ENCODE measurements at regions not wholly inside any gene's neighbourhood (a gene's known extent, or its start where the extent isn't known, plus 50 kb on each side); places are given as distances from the start of the nearest gene placed in this dataset.

GRCh38 chr12:116642683-116643082 is 83.5 kb downstream of the MAP1LC3B2 start:
- H3K36me3 ChIP-seq (ENCODE audit: control insufficient read depth in 1 of 2, insufficient read depth in 2 of 2, low read length in 1 of 2) = no peaks in the 10 kb centered on the region
- H3K4me1 ChIP-seq (ENCODE audit: control insufficient read depth in 1 of 2, insufficient read depth in 2 of 2, low read length in 2 of 2) = no peaks in the 10 kb centered on the region
- H3K9me3 ChIP-seq (ENCODE audit: control insufficient read depth, low read length) = no peaks in the 10 kb centered on the region
- ATAC-seq (ENCODE audit: low FRiP score) (no peak), DNase-seq (no peak)
- no peak overlapping the region for H3K4me3 ChIP-seq (ENCODE audit: low read length in 2 of 2)
- intact Hi-C loops (cut with DNase I) = no loop called here
- H3K27me3 ChIP-seq (ENCODE audit: control insufficient read depth in 1 of 2, insufficient read depth in 2 of 2, low read length in 1 of 2) = no peaks in the 10 kb centered on the region
- no peak overlapping the region for H3K27ac ChIP-seq (ENCODE audit: low read depth in 1 of 2, low read length in 2 of 2)
- 79 to 82% methylated on average over 2 of the region's 2 CpGs for WGBS, 2 donors

GRCh38 chr12:116642106-116642505 is 82.9 kb downstream of the MAP1LC3B2 start:
- no peak overlapping the region for H3K27ac ChIP-seq (ENCODE audit: low read depth in 1 of 2, low read length in 2 of 2)
- DNase-seq (no peak), ATAC-seq (ENCODE audit: low FRiP score) (no peak)
- H3K27me3 ChIP-seq (ENCODE audit: control insufficient read depth in 1 of 2, insufficient read depth in 2 of 2, low read length in 1 of 2) = no peaks in the 10 kb centered on the region
- no peak overlapping the region for H3K4me3 ChIP-seq (ENCODE audit: low read length in 2 of 2)
- H3K4me1 ChIP-seq (ENCODE audit: control insufficient read depth in 1 of 2, insufficient read depth in 2 of 2, low read length in 2 of 2) = no peaks in the 10 kb centered on the region
- no peaks in the 10 kb centered on the region for H3K36me3 ChIP-seq (ENCODE audit: control insufficient read depth in 1 of 2, insufficient read depth in 2 of 2, low read length in 1 of 2)
- H3K9me3 ChIP-seq (ENCODE audit: control insufficient read depth, low read length) = no peaks in the 10 kb centered on the region
- intact Hi-C loops (cut with DNase I) = no loop called here
- 89 to 90% methylated on average over 4 of the region's 4 CpGs for WGBS, 2 donors

- H3K27me3 ChIP-seq (ENCODE audit: control insufficient read depth in 1 of 2, insufficient read depth in 2 of 2, low read length in 1 of 2) = no peaks in the 10 kb centered on the region
- no peaks in the 10 kb centered on the region for H3K4me1 ChIP-seq (ENCODE audit: control insufficient read depth in 1 of 2, insufficient read depth in 2 of 2, low read length in 2 of 2)
- no peaks in the 10 kb centered on the region for H3K9me3 ChIP-seq (ENCODE audit: control insufficient read depth, low read length)
- no peak overlapping the region for H3K27ac ChIP-seq (ENCODE audit: low read depth in 1 of 2, low read length in 2 of 2)
- intact Hi-C loops (cut with DNase I) = no loop called here
- DNase-seq = no peak
- H3K4me3 ChIP-seq (ENCODE audit: low read length in 2 of 2) = no peak overlapping the region
- no peaks in the 10 kb centered on the region for H3K36me3 ChIP-seq (ENCODE audit: control insufficient read depth in 1 of 2, insufficient read depth in 2 of 2, low read length in 1 of 2)
- ATAC-seq (ENCODE audit: low FRiP score) = no peak
- WGBS, 2 donors = 84 to 85% methylated on average over 1 of the region's 1 CpG
These were observed 81.1 kb downstream of the MAP1LC3B2 start for GRCh38 chr12:116640281-116640680.

- Histone ChIP-seq H3K9me3 (ENCODE audit: control insufficient read depth, low read length) (no peaks in the 10 kb centered on the region), H3K4me1 (ENCODE audit: control insufficient read depth in 1 of 2, insufficient read depth in 2 of 2, low read length in 2 of 2) (no peaks in the 10 kb centered on the region), H3K27me3 (ENCODE audit: control insufficient read depth in 1 of 2, insufficient read depth in 2 of 2, low read length in 1 of 2) (no peaks in the 10 kb centered on the region), H3K4me3 (ENCODE audit: low read length in 2 of 2) (no peak overlapping the region), H3K27ac (ENCODE audit: low read depth in 1 of 2, low read length in 2 of 2) (no peak overlapping the region), H3K36me3 (ENCODE audit: control insufficient read depth in 1 of 2, insufficient read depth in 2 of 2, low read length in 1 of 2) (no peaks in the 10 kb centered on the region)
- no peak for ATAC-seq (ENCODE audit: low FRiP score)
- intact Hi-C loops (cut with DNase I) = no loop called here
- no peak for DNase-seq
- WGBS, 2 donors = 80 to 83% methylated on average over 4 of the region's 4 CpGs
These were observed 80.6 kb downstream of the MAP1LC3B2 start for GRCh38 chr12:116639765-116640164.

- ATAC-seq (ENCODE audit: low FRiP score) = no peak
- no peak overlapping the region for H3K4me3 ChIP-seq (ENCODE audit: low read length in 2 of 2)
- H3K36me3 ChIP-seq (ENCODE audit: control insufficient read depth in 1 of 2, insufficient read depth in 2 of 2, low read length in 1 of 2) = no peaks in the 10 kb centered on the region
- intact Hi-C loops (cut with DNase I) = no loop called here
- H3K4me1 ChIP-seq (ENCODE audit: control insufficient read depth in 1 of 2, insufficient read depth in 2 of 2, low read length in 2 of 2) = no peaks in the 10 kb centered on the region
- DNase-seq = no peak
- H3K9me3 ChIP-seq (ENCODE audit: control insufficient read depth, low read length) = no peaks in the 10 kb centered on the region
- H3K27ac ChIP-seq (ENCODE audit: low read depth in 1 of 2, low read length in 2 of 2) = no peak overlapping the region
- no peaks in the 10 kb centered on the region for H3K27me3 ChIP-seq (ENCODE audit: control insufficient read depth in 1 of 2, insufficient read depth in 2 of 2, low read length in 1 of 2)
- 90 to 93% methylated on average over 2 of the region's 2 CpGs for WGBS, 2 donors
These were observed 79.2 kb downstream of the MAP1LC3B2 start for GRCh38 chr12:116638376-116638775.

GRCh38 chr12:116637589-116638150 is 78.5 kb downstream of the MAP1LC3B2 start:
- H3K9me3 ChIP-seq (ENCODE audit: control insufficient read depth, low read length) = no peaks in the 10 kb centered on the region
- WGBS, 2 donors = 82 to 83% methylated on average over 6 of the region's 6 CpGs
- no peaks in the 10 kb centered on the region for H3K27me3 ChIP-seq (ENCODE audit: control insufficient read depth in 1 of 2, insufficient read depth in 2 of 2, low read length in 1 of 2)
- H3K4me1 ChIP-seq (ENCODE audit: control insufficient read depth in 1 of 2, insufficient read depth in 2 of 2, low read length in 2 of 2) = no peaks in the 10 kb centered on the region
- no peak overlapping the region for H3K27ac ChIP-seq (ENCODE audit: low read depth in 1 of 2, low read length in 2 of 2)
- H3K36me3 ChIP-seq (ENCODE audit: control insufficient read depth in 1 of 2, insufficient read depth in 2 of 2, low read length in 1 of 2) = no peaks in the 10 kb centered on the region
- DNase-seq (no peak), ATAC-seq (ENCODE audit: low FRiP score) (peak; percentile 54)
- intact Hi-C loops (cut with DNase I) = no loop called here
- H3K4me3 ChIP-seq (ENCODE audit: low read length in 2 of 2) = no peak overlapping the region

GRCh38 chr12:116636608-116637519 is 77.7 kb downstream of the MAP1LC3B2 start:
- ATAC-seq (ENCODE audit: low FRiP score) = no peak
- no peak for DNase-seq
- Histone ChIP-seq H3K27ac (ENCODE audit: low read depth in 1 of 2, low read length in 2 of 2) (no peak overlapping the region), H3K36me3 (ENCODE audit: control insufficient read depth in 1 of 2, insufficient read depth in 2 of 2, low read length in 1 of 2) (no peaks in the 10 kb centered on the region), H3K9me3 (ENCODE audit: control insufficient read depth, low read length) (no peaks in the 10 kb centered on the region), H3K27me3 (ENCODE audit: control insufficient read depth in 1 of 2, insufficient read depth in 2 of 2, low read length in 1 of 2) (no peaks in the 10 kb centered on the region), H3K4me3 (ENCODE audit: low read length in 2 of 2) (no peak overlapping the region), H3K4me1 (ENCODE audit: control insufficient read depth in 1 of 2, insufficient read depth in 2 of 2, low read length in 2 of 2) (no peaks in the 10 kb centered on the region)
- intact Hi-C loops (cut with DNase I) = no loop called here
- 72% methylated on average over 11 of the region's 11 CpGs for WGBS, 2 donors

GRCh38 chr12:116635487-116635886 is 76.3 kb downstream of the MAP1LC3B2 start:
- 74 to 83% methylated on average over 9 of the region's 9 CpGs for WGBS, 2 donors
- intact Hi-C loops (cut with DNase I) = no loop called here
- H3K4me3 ChIP-seq (ENCODE audit: low read length in 2 of 2) = no peak overlapping the region
- no peak overlapping the region for H3K27ac ChIP-seq (ENCODE audit: low read depth in 1 of 2, low read length in 2 of 2)
- ATAC-seq (ENCODE audit: low FRiP score) (no peak), DNase-seq (no peak)
- H3K36me3 ChIP-seq (ENCODE audit: control insufficient read depth in 1 of 2, insufficient read depth in 2 of 2, low read length in 1 of 2) = no peaks in the 10 kb centered on the region
- no peaks in the 10 kb centered on the region for H3K4me1 ChIP-seq (ENCODE audit: control insufficient read depth in 1 of 2, insufficient read depth in 2 of 2, low read length in 2 of 2)
- H3K9me3 ChIP-seq (ENCODE audit: control insufficient read depth, low read length) = no peaks in the 10 kb centered on the region
- no peaks in the 10 kb centered on the region for H3K27me3 ChIP-seq (ENCODE audit: control insufficient read depth in 1 of 2, insufficient read depth in 2 of 2, low read length in 1 of 2)

GRCh38 chr12:116633476-116633875 is 74.3 kb downstream of the MAP1LC3B2 start:
- intact Hi-C loops (cut with DNase I) = no loop called here

More at GRCh38 chr12:116633476-116633875, 74.3 kb downstream of the MAP1LC3B2 start:
- ATAC-seq (ENCODE audit: low FRiP score) (no peak), DNase-seq (no peak)
- H3K4me1 ChIP-seq (ENCODE audit: control insufficient read depth in 1 of 2, insufficient read depth in 2 of 2, low read length in 2 of 2) = no peaks in the 10 kb centered on the region
- no peak overlapping the region for H3K4me3 ChIP-seq (ENCODE audit: low read length in 2 of 2)
- H3K27ac ChIP-seq (ENCODE audit: low read depth in 1 of 2, low read length in 2 of 2) = no peak overlapping the region
- H3K9me3 ChIP-seq (ENCODE audit: control insufficient read depth, low read length) = no peaks in the 10 kb centered on the region
- 87 to 89% methylated on average over 5 of the region's 5 CpGs for WGBS, 2 donors
- no peaks in the 10 kb centered on the region for H3K27me3 ChIP-seq (ENCODE audit: control insufficient read depth in 1 of 2, insufficient read depth in 2 of 2, low read length in 1 of 2)
- no peaks in the 10 kb centered on the region for H3K36me3 ChIP-seq (ENCODE audit: control insufficient read depth in 1 of 2, insufficient read depth in 2 of 2, low read length in 1 of 2)

All from aorta (tissue), 5 donors.